GM23338 (cell line): ENCODE measurements at regions not wholly inside any gene's neighbourhood (a gene's known extent, or its start where the extent isn't known, plus 50 kb on each side); places are given as distances from the start of the nearest gene placed in this dataset.

ENCODE experiments used
- CTCF ChIP-seq, 2 experiments: fragments of 200-600 bp in 1 of 2; sonication (generic) in 1 of 2; conservative IDR thresholded peaks; 2 replicates each; pipeline versions ENCODE4 v1.5.1 to v1.6.1; 2016 to 2017; ENCODE audit warnings: antibody characterized with exemption in 2 of 2, low read depth in 2 of 2, mild to moderate bottlenecking in 2 of 2, moderate library complexity in 1 of 2
- EZH2 ChIP-seq: fragments of 200-600 bp; sonication (generic); IDR thresholded peaks from one replicate; pipeline ENCODE4 v1.8.0; 2017; ENCODE audit warnings: antibody characterized with exemption, mild to moderate bottlenecking, low read depth; ENCODE audit not compliant: unreplicated experiment
- STAT1 ChIP-seq: IDR thresholded peaks from one replicate; pipeline ENCODE4 v1.6.1; 2016; ENCODE audit warnings: antibody characterized with exemption; ENCODE audit not compliant: unreplicated experiment

GRCh38 chr6:86423571-86423970 is 513.8 kb upstream of the HTR1E start:
- TF ChIP-seq CTCF (conservative IDR thresholded peaks at IDR 0.05; ENCODE audit: low read depth in 2 of 2) (no peak), STAT1 (no peak), EZH2 (no peak)
